Fibroblast of the conjunctiva (primary cell): ENCODE measurements at regions not wholly inside any gene's neighbourhood (a gene's known extent, or its start where the extent isn't known, plus 50 kb on each side); places are given as distances from the start of the nearest gene placed in this dataset.

Experiments
- DNase-seq: peaks from one replicate; pipeline ENCODE4 v3.0.0-alpha.2; 2010; ENCODE audit warnings: low read depth

GRCh38 chr3:99500485-99500884 is 137.9 kb upstream of the COL8A1 start:
- no peak for DNase-seq

- DNase-seq: peak; percentile 55
Observed at GRCh38 chr3:99499235-99500158, 138.9 kb upstream of the COL8A1 start.

- DNase-seq: no peak
Observed at GRCh38 chr3:99498550-99499234, 139.7 kb upstream of the COL8A1 start.

GRCh38 chr3:99487894-99488293 is 150.5 kb upstream of the COL8A1 start:
- no peak for DNase-seq

GRCh38 chr3:99485286-99485685 is 153.1 kb upstream of the COL8A1 start:
- DNase-seq: no peak

- DNase-seq: no peak
Observed at GRCh38 chr3:99484871-99485270, 153.5 kb upstream of the COL8A1 start.

- DNase-seq: no peak
Observed at GRCh38 chr3:99483841-99484240, 154.6 kb upstream of the COL8A1 start.

GRCh38 chr3:99482191-99482590 is 156.2 kb upstream of the COL8A1 start:
- DNase-seq: no peak

GRCh38 chr3:99481561-99481960 is 156.8 kb upstream of the COL8A1 start:
- DNase-seq: no peak

GRCh38 chr3:99479768-99480167 is 158.6 kb upstream of the COL8A1 start:
- DNase-seq: no peak

GRCh38 chr3:99477650-99478049 is 160.7 kb upstream of the COL8A1 start:
- no peak for DNase-seq

GRCh38 chr3:99475229-99475628 is 163.2 kb upstream of the COL8A1 start:
- DNase-seq: no peak

- DNase-seq: no peak
Observed at GRCh38 chr3:99474776-99475175, 163.6 kb upstream of the COL8A1 start.

GRCh38 chr3:99473321-99473751 is 165.1 kb upstream of the COL8A1 start:
- no peak for DNase-seq

GRCh38 chr3:99472385-99472784 is 166.0 kb upstream of the COL8A1 start:
- DNase-seq: no peak

- no peak for DNase-seq
Observed at GRCh38 chr3:99471353-99472323, 166.8 kb upstream of the COL8A1 start.

- no peak for DNase-seq
Observed at GRCh38 chr3:99470841-99471240, 167.6 kb upstream of the COL8A1 start.

- DNase-seq: no peak
Observed at GRCh38 chr3:99468918-99469317, 169.5 kb upstream of the COL8A1 start.

GRCh38 chr3:99467420-99467819 is 171.0 kb upstream of the COL8A1 start:
- no peak for DNase-seq

- no peak for DNase-seq
Observed at GRCh38 chr3:99466331-99466730, 172.1 kb upstream of the COL8A1 start.

GRCh38 chr3:99458013-99458412 is 180.4 kb upstream of the COL8A1 start:
- DNase-seq: no peak

GRCh38 chr3:99442599-99442998 is 195.8 kb upstream of the COL8A1 start:
- no peak for DNase-seq
